Gastroesophageal sphincter (tissue), 3 donors: ENCODE measurements at regions not wholly inside any gene's neighbourhood (a gene's known extent, or its start where the extent isn't known, plus 50 kb on each side); places are given as distances from the start of the nearest gene placed in this dataset.

Source experiments
- POLR2AphosphoS5 ChIP-seq: sonication (generic); formaldehyde crosslinking; IDR thresholded peaks from one replicate; pipeline ENCODE4 v1.6.1; 2017; ENCODE audit warnings: antibody characterized with exemption
- TF ChIP-seq, protein P1 (sequence below), 4 experiments: fragments of 200-600 bp in 2 of 4; fragments of 450-650 bp in 2 of 4; sonication (generic) in 1 of 4; IDR thresholded peaks; one replicate each; pipeline ENCODE4 v1.5.1; 2017 to 2019; ENCODE audit warnings: antibody characterized with exemption in 4 of 4, mild to moderate bottlenecking in 2 of 4, moderate library complexity in 2 of 4

GRCh38 chr1:204791453-204792353 is 79.0 kb upstream of the NFASC start:
- no peak for TF ChIP-seq POLR2AphosphoS5
- TF ChIP-seq, protein P1, sequence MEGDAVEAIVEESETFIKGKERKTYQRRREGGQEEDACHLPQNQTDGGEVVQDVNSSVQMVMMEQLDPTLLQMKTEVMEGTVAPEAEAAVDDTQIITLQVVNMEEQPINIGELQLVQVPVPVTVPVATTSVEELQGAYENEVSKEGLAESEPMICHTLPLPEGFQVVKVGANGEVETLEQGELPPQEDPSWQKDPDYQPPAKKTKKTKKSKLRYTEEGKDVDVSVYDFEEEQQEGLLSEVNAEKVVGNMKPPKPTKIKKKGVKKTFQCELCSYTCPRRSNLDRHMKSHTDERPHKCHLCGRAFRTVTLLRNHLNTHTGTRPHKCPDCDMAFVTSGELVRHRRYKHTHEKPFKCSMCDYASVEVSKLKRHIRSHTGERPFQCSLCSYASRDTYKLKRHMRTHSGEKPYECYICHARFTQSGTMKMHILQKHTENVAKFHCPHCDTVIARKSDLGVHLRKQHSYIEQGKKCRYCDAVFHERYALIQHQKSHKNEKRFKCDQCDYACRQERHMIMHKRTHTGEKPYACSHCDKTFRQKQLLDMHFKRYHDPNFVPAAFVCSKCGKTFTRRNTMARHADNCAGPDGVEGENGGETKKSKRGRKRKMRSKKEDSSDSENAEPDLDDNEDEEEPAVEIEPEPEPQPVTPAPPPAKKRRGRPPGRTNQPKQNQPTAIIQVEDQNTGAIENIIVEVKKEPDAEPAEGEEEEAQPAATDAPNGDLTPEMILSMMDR (IDR thresholded peaks at IDR 0.05): peak; percentile 41 to 84 (median 64)
